HG03442 (cell line): ENCODE measurements at regions not wholly inside any gene's neighbourhood (a gene's known extent, or its start where the extent isn't known, plus 50 kb on each side); places are given as distances from the start of the nearest gene placed in this dataset.

Source experiments
- ATAC-seq: cut with Tn5 transposase; IDR thresholded peaks from one replicate; pipeline ENCODE4 v1.9.1; 2021; ENCODE audit warnings: mild to moderate bottlenecking, moderate library complexity; ENCODE audit not compliant: unreplicated experiment

- ATAC-seq, result no peak
These were observed 151.0 kb downstream of the COX7C start for GRCh38 chr5:86768699-86769202.

GRCh38 chr5:86780018-86780417, 162.3 kb downstream of the COX7C start:
- no peak for ATAC-seq

- no peak for ATAC-seq
These were observed 169.2 kb downstream of the COX7C start for GRCh38 chr5:86786955-86787354.

- no peak for ATAC-seq
These were observed 177.9 kb downstream of the COX7C start for GRCh38 chr5:86795659-86796058.

- no peak for ATAC-seq
These were observed 179.9 kb downstream of the COX7C start for GRCh38 chr5:86797677-86798076.

- no peak for ATAC-seq
These were observed 188.5 kb downstream of the COX7C start for GRCh38 chr5:86806206-86806605.

GRCh38 chr5:86807046-86808031, 189.6 kb downstream of the COX7C start:
- ATAC-seq, result no peak

GRCh38 chr5:86814315-86814714, 196.6 kb downstream of the COX7C start:
- no peak for ATAC-seq

- no peak for ATAC-seq
These were observed 197.2 kb downstream of the COX7C start for GRCh38 chr5:86814907-86815306.

GRCh38 chr5:86824637-86825036, 206.9 kb downstream of the COX7C start:
- no peak for ATAC-seq

- ATAC-seq, result no peak
These were observed 213.4 kb downstream of the COX7C start for GRCh38 chr5:86831128-86831527.

GRCh38 chr5:86833868-86834267, 216.1 kb downstream of the COX7C start:
- no peak for ATAC-seq

GRCh38 chr5:86837610-86838009, 219.9 kb downstream of the COX7C start:
- ATAC-seq, result no peak

- no peak for ATAC-seq
These were observed 220.3 kb downstream of the COX7C start for GRCh38 chr5:86838083-86838482.

- no peak for ATAC-seq
These were observed 223.4 kb downstream of the COX7C start for GRCh38 chr5:86841000-86841644.

GRCh38 chr5:86858442-86858841, 240.7 kb downstream of the COX7C start:
- no peak for ATAC-seq

- ATAC-seq, result no peak
These were observed 243.8 kb downstream of the COX7C start for GRCh38 chr5:86861512-86861911.

GRCh38 chr5:86862093-86862492, 244.4 kb downstream of the COX7C start:
- no peak for ATAC-seq

GRCh38 chr5:86864051-86864450, 246.3 kb downstream of the COX7C start:
- ATAC-seq, result no peak

GRCh38 chr5:86865256-86865785, 247.6 kb downstream of the COX7C start:
- ATAC-seq, result no peak

- no peak for ATAC-seq
These were observed 248.3 kb downstream of the COX7C start for GRCh38 chr5:86866036-86866435.

GRCh38 chr5:86869268-86869667, 251.5 kb downstream of the COX7C start:
- ATAC-seq, result no peak
